Smooth muscle cell (in vitro differentiated cells): ENCODE measurements at regions not wholly inside any gene's neighbourhood (a gene's known extent, or its start where the extent isn't known, plus 50 kb on each side); places are given as distances from the start of the nearest gene placed in this dataset.
"Not testable (repeated sequence)": the region's sequence is repeated elsewhere in the genome, so short reads cannot be mapped to it uniquely, and the experiment has no call there.

Source experiments
- DNase-seq: peaks from one replicate; lab custom pipeline; 2025; ENCODE audit not compliant: unreplicated experiment; lab: John Stamatoyannopoulos, UW
- H2AFZ ChIP-seq: fragments of 200-600 bp; sonication (generic); 2 replicates; pipeline ENCODE4 v1.6.0; 2016; ENCODE audit warnings: antibody characterized with exemption, low read depth, mild to moderate bottlenecking
- H3F3A ChIP-seq: fragments of 200-600 bp; sonication (generic); 2 replicates; pipeline ENCODE4 v1.6.0; 2017; ENCODE audit warnings: antibody characterized with exemption, low read depth
- H3K27ac ChIP-seq: fragments of 200-600 bp; sonication (generic); 2 replicates; pipeline ENCODE4 v1.5.1; 2016; ENCODE audit warnings: low read depth, mild to moderate bottlenecking
- H3K27me3 ChIP-seq: fragments of 200-600 bp; sonication (generic); 2 replicates; pipeline ENCODE4 v1.6.1; 2016; ENCODE audit warnings: low read depth, mild to moderate bottlenecking
- H3K36me3 ChIP-seq: fragments of 200-600 bp; sonication (generic); 2 replicates; pipeline ENCODE4 v1.5.1; 2016; ENCODE audit warnings: low read depth
- H3K4me1 ChIP-seq: fragments of 200-600 bp; sonication (generic); 2 replicates; pipeline ENCODE4 v1.5.1; 2016; ENCODE audit warnings: low read depth
- H3K4me2 ChIP-seq: fragments of 200-600 bp; sonication (generic); 2 replicates; pipeline ENCODE4 v1.6.0; 2016; ENCODE audit warnings: mild to moderate bottlenecking
- H3K4me3 ChIP-seq: fragments of 200-600 bp; sonication (generic); 2 replicates; pipeline ENCODE4 v1.5.1; 2016; ENCODE audit warnings: mild to moderate bottlenecking
- H3K79me2 ChIP-seq: fragments of 200-600 bp; sonication (generic); 2 replicates; pipeline ENCODE4 v1.6.0; 2016; ENCODE audit warnings: low read depth, mild to moderate bottlenecking
- H3K9ac ChIP-seq: fragments of 200-600 bp; sonication (generic); 2 replicates; pipeline ENCODE4 v1.6.0; 2016; ENCODE audit warnings: low read depth
- H3K9me3 ChIP-seq: fragments of 200-600 bp; sonication (generic); replicated peaks from 2 replicates; pipeline ENCODE4 v1.5.1; 2016; ENCODE audit warnings: low read depth
- H4K20me1 ChIP-seq: fragments of 200-600 bp; sonication (generic); 2 replicates; pipeline ENCODE4 v1.6.0; 2016; ENCODE audit warnings: low read depth
- CTCF ChIP-seq: fragments of 200-600 bp; sonication (generic); IDR thresholded peaks from 2 replicates; pipeline ENCODE4 v1.5.1; 2017; ENCODE audit warnings: borderline replicate concordance, mild to moderate bottlenecking, antibody characterized with exemption; ENCODE audit not compliant: insufficient read depth, poor library complexity, severe bottlenecking
- WGBS: methylation state at CpG from one replicate; pipeline ENCODE4 v1.1.7; 2016; ENCODE audit warnings: low lambda C conversion rate; 5-methylcytosine and 5-hydroxymethylcytosine counted together

- Histone ChIP-seq H3F3A (no peaks in the 10 kb centered on the region), H3K27ac (no peak overlapping the region), H3K79me2 (no peaks in the 10 kb centered on the region), H3K27me3 (no peaks in the 10 kb centered on the region), H3K9me3 (no peaks in the 10 kb centered on the region), H4K20me1 (no peaks in the 10 kb centered on the region), H3K4me3 (no peak overlapping the region), H2AFZ (no peak overlapping the region), H3K4me2 (no peak overlapping the region), H3K9ac (no peak overlapping the region), H3K4me1 (no peaks in the 10 kb centered on the region), H3K36me3 (no peaks in the 10 kb centered on the region)
- no peak for DNase-seq
- 85% methylated on average over 2 of the region's 2 CpGs for WGBS
- no peak for TF ChIP-seq CTCF
Measured at GRCh38 chr3:82378392-82378791, 616.9 kb upstream of the GBE1 start.

- H3K4me3 ChIP-seq, result no peak overlapping the region
- H3K4me1 ChIP-seq, result no peaks in the 10 kb centered on the region
- WGBS, result 58% methylated on average over 3 of the region's 3 CpGs
- no peaks in the 10 kb centered on the region for H3K27me3 ChIP-seq
- H4K20me1 ChIP-seq, result no peaks in the 10 kb centered on the region
- H3K36me3 ChIP-seq, result no peaks in the 10 kb centered on the region
- no peak overlapping the region for H3K4me2 ChIP-seq
- H3K9me3 ChIP-seq, result no peaks in the 10 kb centered on the region
- no peak overlapping the region for H2AFZ ChIP-seq
- no peak for DNase-seq
- no peaks in the 10 kb centered on the region for H3K79me2 ChIP-seq
- H3F3A ChIP-seq, result no peaks in the 10 kb centered on the region
- no peak for TF ChIP-seq CTCF
- no peak overlapping the region for H3K27ac ChIP-seq
- no peak overlapping the region for H3K9ac ChIP-seq
Measured at GRCh38 chr3:82376883-82377282, 615.4 kb upstream of the GBE1 start.

GRCh38 chr3:82373833-82374232 is 612.4 kb upstream of the GBE1 start:
- H4K20me1 ChIP-seq, H3K9ac ChIP-seq, H3K4me3 ChIP-seq, H3K79me2 ChIP-seq, H3F3A ChIP-seq, H2AFZ ChIP-seq, DNase-seq, H3K27me3 ChIP-seq, H3K36me3 ChIP-seq, H3K4me2 ChIP-seq, H3K4me1 ChIP-seq, H3K27ac ChIP-seq, H3K9me3 ChIP-seq: not testable (repeated sequence)
- 84% methylated on average over 4 of the region's 4 CpGs for WGBS

- H3K27ac ChIP-seq, result no peak overlapping the region
- H4K20me1 ChIP-seq, result no peaks in the 10 kb centered on the region
- no peaks in the 10 kb centered on the region for H3F3A ChIP-seq
- 91% methylated on average over 4 of the region's 4 CpGs for WGBS
- no peak for DNase-seq
- H3K9ac ChIP-seq, result no peak overlapping the region
- H3K27me3 ChIP-seq, result no peaks in the 10 kb centered on the region
- no peak for TF ChIP-seq CTCF
- H3K4me3 ChIP-seq, result no peak overlapping the region
- H3K36me3 ChIP-seq, result no peaks in the 10 kb centered on the region
- H3K4me2 ChIP-seq, result no peak overlapping the region
- H3K79me2 ChIP-seq, result no peaks in the 10 kb centered on the region
- no peaks in the 10 kb centered on the region for H3K4me1 ChIP-seq
- no peaks in the 10 kb centered on the region for H3K9me3 ChIP-seq
- H2AFZ ChIP-seq, result no peak overlapping the region
Measured at GRCh38 chr3:82364827-82365226, 603.4 kb upstream of the GBE1 start.
